HuH-7.5 (cell line): ENCODE measurements at regions not wholly inside any gene's neighbourhood (a gene's known extent, or its start where the extent isn't known, plus 50 kb on each side); places are given as distances from the start of the nearest gene placed in this dataset.
"Not testable (repeated sequence)": the region's sequence is repeated elsewhere in the genome, so short reads cannot be mapped to it uniquely, and the experiment has no call there.

ENCODE experiments used
- DNase-seq: peaks from one replicate; pipeline ENCODE4 v3.0.0; 2011; ENCODE audit warnings: low spot score

- DNase-seq = not testable (repeated sequence)
Observed at GRCh38 chr2:186182366-186182765, 303.7 kb upstream of the ZC3H15 start.

GRCh38 chr2:186183406-186183805, 302.7 kb upstream of the ZC3H15 start:
- no peak for DNase-seq

GRCh38 chr2:186187854-186188253, 298.2 kb upstream of the ZC3H15 start:
- no peak for DNase-seq

- no peak for DNase-seq
Observed at GRCh38 chr2:186189816-186190215, 296.2 kb upstream of the ZC3H15 start.

GRCh38 chr2:186195696-186196095, 290.4 kb upstream of the ZC3H15 start:
- no peak for DNase-seq

- DNase-seq = no peak
Observed at GRCh38 chr2:186197955-186198354, 288.1 kb upstream of the ZC3H15 start.

GRCh38 chr2:186199029-186199428, 287.0 kb upstream of the ZC3H15 start:
- no peak for DNase-seq

- DNase-seq = no peak
Observed at GRCh38 chr2:186201371-186201770, 284.7 kb upstream of the ZC3H15 start.

GRCh38 chr2:186205254-186205911, 280.7 kb upstream of the ZC3H15 start:
- DNase-seq = no peak

- DNase-seq = no peak
Observed at GRCh38 chr2:186209532-186209931, 276.5 kb upstream of the ZC3H15 start.

GRCh38 chr2:186220409-186220808, 265.7 kb upstream of the ZC3H15 start:
- no peak for DNase-seq

- DNase-seq = no peak
Observed at GRCh38 chr2:186229265-186229664, 256.8 kb upstream of the ZC3H15 start.

GRCh38 chr2:186241874-186242273, 244.2 kb upstream of the ZC3H15 start:
- no peak for DNase-seq

GRCh38 chr2:186254759-186255158, 231.3 kb upstream of the ZC3H15 start:
- no peak for DNase-seq

GRCh38 chr2:186255823-186256222, 230.2 kb upstream of the ZC3H15 start:
- no peak for DNase-seq

- DNase-seq = no peak
Observed at GRCh38 chr2:186256540-186256939, 229.5 kb upstream of the ZC3H15 start.

GRCh38 chr2:186263673-186264250, 222.3 kb upstream of the ZC3H15 start:
- DNase-seq = no peak

GRCh38 chr2:186269536-186269935, 216.5 kb upstream of the ZC3H15 start:
- DNase-seq = no peak

GRCh38 chr2:186273953-186274352, 212.1 kb upstream of the ZC3H15 start:
- DNase-seq = no peak

- DNase-seq = no peak
Observed at GRCh38 chr2:186274936-186275575, 211.0 kb upstream of the ZC3H15 start.

GRCh38 chr2:186276909-186277308, 209.2 kb upstream of the ZC3H15 start:
- no peak for DNase-seq

- no peak for DNase-seq
Observed at GRCh38 chr2:186281726-186282125, 204.3 kb upstream of the ZC3H15 start.

- no peak for DNase-seq
Observed at GRCh38 chr2:186294248-186294888, 191.7 kb upstream of the ZC3H15 start.
